ENCODE measurements at regions not wholly inside any gene's neighbourhood (a gene's known extent, or its start where the extent isn't known, plus 50 kb on each side); places are given as distances from the start of the nearest gene placed in this dataset.
"Not testable (repeated sequence)": the region's sequence is repeated elsewhere in the genome, so short reads cannot be mapped to it uniquely, and the experiment has no call there.

GRCh38 chr5:154702477-154702876 lies 52.7 kb upstream of the LARP1 start:
- DNase-seq = no peak

- DNase-seq = not testable (repeated sequence)
These were observed 53.5 kb upstream of the LARP1 start for GRCh38 chr5:154701725-154702124.

- DNase-seq = no peak
These were observed 54.0 kb upstream of the LARP1 start for GRCh38 chr5:154701181-154701580.

- DNase-seq = not testable (repeated sequence)
These were observed 54.8 kb upstream of the LARP1 start for GRCh38 chr5:154700289-154700928.

- DNase-seq = no peak
These were observed 56.4 kb upstream of the LARP1 start for GRCh38 chr5:154698763-154699162.

GRCh38 chr5:154697371-154697770 lies 57.8 kb upstream of the LARP1 start:
- no peak for DNase-seq

- no peak for DNase-seq
These were observed 58.3 kb upstream of the LARP1 start for GRCh38 chr5:154696891-154697290.

GRCh38 chr5:154694159-154694558 lies 61.0 kb upstream of the LARP1 start:
- DNase-seq = no peak

- no peak for DNase-seq
These were observed 64.7 kb upstream of the LARP1 start for GRCh38 chr5:154690488-154690887.

- DNase-seq = no peak
These were observed 68.7 kb upstream of the LARP1 start for GRCh38 chr5:154686490-154686889.

GRCh38 chr5:154683101-154683880 lies 71.9 kb upstream of the LARP1 start:
- no peak for DNase-seq

- no peak for DNase-seq
These were observed 75.7 kb upstream of the LARP1 start for GRCh38 chr5:154679501-154679900.

- DNase-seq = no peak
These were observed 77.3 kb upstream of the LARP1 start for GRCh38 chr5:154677921-154678320.

- DNase-seq = no peak
These were observed 78.7 kb upstream of the LARP1 start for GRCh38 chr5:154676508-154676907.

GRCh38 chr5:154674029-154674428 lies 81.1 kb upstream of the LARP1 start:
- no peak for DNase-seq

GRCh38 chr5:154673506-154673905 lies 81.7 kb upstream of the LARP1 start:
- DNase-seq = no peak

- not testable (repeated sequence) for DNase-seq
These were observed 85.3 kb upstream of the LARP1 start for GRCh38 chr5:154669913-154670312.

GRCh38 chr5:154669402-154669801 lies 85.8 kb upstream of the LARP1 start:
- no peak for DNase-seq

GRCh38 chr5:154664869-154665268 lies 90.3 kb upstream of the LARP1 start:
- no peak for DNase-seq

GRCh38 chr5:154663424-154663823 lies 91.8 kb upstream of the LARP1 start:
- no peak for DNase-seq

- DNase-seq = no peak
These were observed 100.4 kb upstream of the LARP1 start for GRCh38 chr5:154654486-154655371.

GRCh38 chr5:154653764-154654485 lies 101.3 kb upstream of the LARP1 start:
- DNase-seq = no peak

- DNase-seq = no peak
These were observed 101.8 kb upstream of the LARP1 start for GRCh38 chr5:154653418-154653763.
